GM19463 (cell line): ENCODE measurements at regions not wholly inside any gene's neighbourhood (a gene's known extent, or its start where the extent isn't known, plus 50 kb on each side); places are given as distances from the start of the nearest gene placed in this dataset.

Source experiments
- ATAC-seq: cut with Tn5 transposase; IDR thresholded peaks from one replicate; pipeline ENCODE4 v1.9.1; 2021; ENCODE audit warnings: mild to moderate bottlenecking, moderate library complexity; ENCODE audit not compliant: unreplicated experiment

DNA sequence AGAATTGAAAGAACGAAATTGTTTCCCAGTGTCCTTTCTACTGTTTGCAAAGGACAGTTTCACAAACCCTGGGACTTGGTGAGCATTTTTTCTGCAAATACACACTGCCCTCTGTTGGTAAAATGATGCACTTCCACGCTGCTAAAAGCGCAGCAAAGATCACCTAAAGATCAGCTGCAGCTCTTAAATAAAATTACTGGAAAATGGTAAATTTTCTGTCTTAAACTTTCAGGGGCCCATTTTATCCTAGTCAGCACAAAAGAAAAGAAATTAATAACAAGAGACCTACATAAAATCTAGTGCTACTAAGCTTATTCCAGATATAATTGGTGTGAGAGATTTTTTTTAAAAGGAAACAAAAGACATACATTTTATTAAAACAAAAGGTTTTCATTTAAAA is 566.0 kb downstream of the CAAP1 start:
- ATAC-seq = peak; percentile 68

GRCh38 chr9:26325444-26325829 is 567.2 kb downstream of the CAAP1 start:
- ATAC-seq = no peak

GRCh38 chr9:26324786-26325443 is 567.7 kb downstream of the CAAP1 start:
- no peak for ATAC-seq

DNA sequence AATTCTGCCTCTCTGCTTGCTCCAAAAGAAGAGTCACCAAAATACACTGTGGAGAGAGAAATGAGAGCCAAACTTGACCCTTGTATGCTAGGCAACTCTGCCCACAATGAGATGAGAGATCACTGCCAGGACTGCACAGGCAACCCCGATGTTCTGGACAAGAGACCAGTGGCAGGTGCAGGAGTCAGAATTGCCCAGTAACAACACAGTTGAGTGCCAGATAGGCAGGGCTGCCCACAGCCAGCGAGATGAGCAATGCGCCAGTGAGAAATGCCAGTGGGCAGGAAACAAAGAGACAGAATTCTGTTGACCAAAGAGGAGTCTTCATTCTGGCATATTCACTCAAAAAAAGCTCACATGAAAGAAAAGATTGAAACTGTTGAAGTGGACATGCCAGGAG is 570.7 kb downstream of the CAAP1 start:
- no peak for ATAC-seq

DNA sequence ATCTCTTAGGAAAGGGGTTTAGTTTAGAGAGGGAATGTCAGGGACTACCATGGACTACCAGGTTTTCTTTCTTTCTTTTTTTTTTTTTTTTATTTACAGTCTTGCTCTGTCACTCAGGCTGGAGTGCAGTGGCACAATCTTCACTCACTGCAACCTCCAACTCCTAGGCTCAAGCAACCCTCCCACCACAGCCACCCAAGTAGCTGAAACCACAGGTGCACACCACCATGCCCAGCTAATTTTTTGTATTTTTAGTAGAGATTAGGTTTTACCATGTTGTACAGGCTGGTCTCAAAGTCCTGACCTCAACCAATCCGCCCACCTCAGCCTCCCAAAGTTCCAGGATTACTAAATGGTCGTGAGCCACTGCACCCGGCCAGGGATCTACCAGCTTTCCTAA is 572.7 kb downstream of the CAAP1 start:
- ATAC-seq = no peak

DNA sequence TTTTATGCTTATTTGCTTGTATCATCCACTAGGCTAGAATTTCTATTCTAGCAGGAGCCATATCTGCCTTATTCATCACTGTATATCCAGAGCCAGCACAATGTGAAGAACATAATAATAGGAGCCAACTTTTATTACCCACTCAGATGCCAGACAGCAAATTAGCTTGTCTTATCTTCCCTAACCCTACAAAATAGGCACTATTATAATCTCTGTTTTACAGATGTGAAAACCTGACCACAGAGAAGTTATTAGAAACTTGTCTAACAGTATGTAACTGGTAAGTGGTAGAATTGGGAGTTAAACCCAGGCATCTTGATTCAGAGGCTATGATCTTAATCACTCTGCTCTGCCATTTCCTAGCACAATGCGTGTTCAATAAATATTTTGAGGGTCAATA is 579.5 kb downstream of the CAAP1 start:
- ATAC-seq = no peak

DNA sequence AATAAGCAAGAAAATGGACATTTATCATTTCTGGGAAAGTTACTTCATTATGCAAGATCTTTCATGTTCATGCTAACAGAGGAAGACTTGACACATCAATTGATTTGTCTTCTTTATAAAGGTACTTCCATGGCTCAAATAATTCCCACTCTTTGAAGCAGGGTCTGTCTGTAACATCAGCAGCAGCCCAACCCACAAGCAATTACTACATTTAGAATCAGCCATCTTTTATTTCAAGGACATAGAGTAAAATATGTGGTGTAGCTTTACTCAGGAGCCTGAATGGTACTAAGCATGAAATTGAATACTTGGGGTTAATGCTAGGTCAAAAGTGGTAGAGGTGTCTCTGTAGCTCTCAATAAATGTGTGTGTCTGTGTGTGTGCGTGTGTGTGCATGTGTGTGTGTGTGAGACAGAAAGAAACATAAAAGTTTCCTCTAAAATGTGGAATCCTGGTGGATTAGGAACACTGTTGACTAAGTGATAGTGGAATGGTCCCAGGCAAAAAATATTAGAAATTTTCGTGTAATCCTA is 581.1 kb downstream of the CAAP1 start:
- ATAC-seq = no peak

- no peak for ATAC-seq
Observed at GRCh38 chr9:26310294-26310693, 582.3 kb downstream of the CAAP1 start.

DNA sequence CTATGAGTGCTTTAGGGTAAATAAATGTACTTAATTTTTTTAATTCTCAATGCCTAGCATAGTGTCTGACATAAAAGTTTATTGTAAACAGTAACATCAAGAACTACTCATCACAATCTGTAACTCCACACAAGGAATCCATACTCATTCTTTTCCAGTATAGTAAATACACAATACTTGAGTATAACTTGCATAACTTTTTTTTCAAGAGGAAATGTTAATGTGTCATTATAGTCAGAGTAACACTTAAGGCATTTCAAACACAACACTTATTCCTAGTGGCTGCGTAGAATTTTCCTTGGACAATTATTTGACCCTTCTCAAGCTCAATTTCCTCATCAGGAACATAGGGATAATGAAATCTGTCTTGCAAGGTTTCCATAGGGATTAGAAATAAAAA is 584.3 kb downstream of the CAAP1 start:
- no peak for ATAC-seq

DNA sequence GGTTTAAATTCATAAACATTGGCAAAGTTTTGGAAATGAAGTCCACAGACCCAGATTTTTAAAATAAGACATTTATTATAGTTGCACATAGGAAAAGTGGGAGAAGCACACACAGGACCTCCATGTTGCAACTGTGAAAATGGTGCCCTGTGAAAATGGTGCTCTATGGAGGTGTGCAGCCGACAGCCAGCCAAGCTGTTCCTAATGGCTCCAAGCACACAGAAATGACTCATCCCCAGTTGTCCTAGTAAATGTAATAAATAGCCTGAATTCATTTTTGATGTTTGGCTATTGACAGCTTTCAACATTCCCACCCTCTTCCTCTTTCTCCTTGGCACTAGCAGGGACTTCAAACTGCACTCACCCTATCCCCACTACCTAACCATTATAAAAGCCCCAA is 590.9 kb downstream of the CAAP1 start:
- ATAC-seq = no peak

DNA sequence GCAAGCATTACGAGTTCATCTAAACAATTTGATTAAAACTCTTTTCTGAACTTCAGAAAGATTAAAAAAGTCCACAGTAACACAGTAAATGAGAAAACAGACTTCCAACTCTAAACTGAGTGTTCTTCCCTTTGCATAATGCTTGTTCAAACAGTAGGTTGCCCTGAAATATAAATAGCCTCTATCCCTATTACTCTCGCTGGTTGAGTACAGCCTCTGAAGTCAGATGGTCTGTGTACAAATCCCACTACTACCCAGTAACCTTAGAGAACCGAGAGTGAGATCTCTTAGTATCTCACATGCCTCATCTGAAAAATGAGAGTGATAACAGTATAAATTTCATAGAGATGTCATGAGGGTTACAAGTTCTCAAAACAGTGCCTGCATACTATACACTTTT is 591.6 kb downstream of the CAAP1 start:
- no peak for ATAC-seq

GRCh38 chr9:26296910-26297572 is 595.6 kb downstream of the CAAP1 start:
- no peak for ATAC-seq

- ATAC-seq = no peak
Observed at GRCh38 chr9:26292943-26293342, 599.7 kb downstream of the CAAP1 start.

GRCh38 chr9:26271495-26272122 is 593.4 kb upstream of the TUSC1 start:
- ATAC-seq = no peak

DNA sequence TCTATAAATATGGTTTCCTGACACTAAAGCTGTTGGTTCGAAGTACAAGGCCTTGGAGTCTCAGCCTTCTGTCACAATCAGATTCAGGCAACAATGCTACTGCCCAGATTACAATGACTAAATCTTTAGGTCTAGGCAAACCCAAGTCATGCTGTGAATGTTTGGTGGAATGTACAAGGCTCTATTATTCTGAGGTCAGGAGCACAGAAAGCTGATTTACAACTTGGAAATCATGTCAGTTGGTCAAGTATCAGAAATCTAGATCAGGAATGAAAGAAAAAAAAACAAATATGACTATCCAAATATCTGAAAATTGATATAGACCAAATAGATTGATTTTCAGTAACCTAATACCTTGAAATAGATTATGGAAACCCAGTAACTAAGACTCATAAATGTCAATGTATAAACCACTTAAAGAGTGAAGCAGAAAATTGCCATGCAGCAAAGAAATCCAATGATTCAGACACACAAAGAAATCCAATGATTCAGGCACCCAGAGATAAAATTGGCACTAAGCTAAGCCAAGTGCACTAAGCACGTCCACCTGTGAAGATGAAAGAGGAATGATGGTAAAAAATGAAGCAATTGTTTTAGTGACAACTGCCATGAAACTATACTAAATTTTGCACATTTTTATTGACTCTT is 588.0 kb upstream of the TUSC1 start:
- no peak for ATAC-seq

GRCh38 chr9:26264709-26265601 is 586.7 kb upstream of the TUSC1 start:
- no peak for ATAC-seq

- no peak for ATAC-seq
Observed at GRCh38 chr9:26263478-26263877, 585.2 kb upstream of the TUSC1 start.

DNA sequence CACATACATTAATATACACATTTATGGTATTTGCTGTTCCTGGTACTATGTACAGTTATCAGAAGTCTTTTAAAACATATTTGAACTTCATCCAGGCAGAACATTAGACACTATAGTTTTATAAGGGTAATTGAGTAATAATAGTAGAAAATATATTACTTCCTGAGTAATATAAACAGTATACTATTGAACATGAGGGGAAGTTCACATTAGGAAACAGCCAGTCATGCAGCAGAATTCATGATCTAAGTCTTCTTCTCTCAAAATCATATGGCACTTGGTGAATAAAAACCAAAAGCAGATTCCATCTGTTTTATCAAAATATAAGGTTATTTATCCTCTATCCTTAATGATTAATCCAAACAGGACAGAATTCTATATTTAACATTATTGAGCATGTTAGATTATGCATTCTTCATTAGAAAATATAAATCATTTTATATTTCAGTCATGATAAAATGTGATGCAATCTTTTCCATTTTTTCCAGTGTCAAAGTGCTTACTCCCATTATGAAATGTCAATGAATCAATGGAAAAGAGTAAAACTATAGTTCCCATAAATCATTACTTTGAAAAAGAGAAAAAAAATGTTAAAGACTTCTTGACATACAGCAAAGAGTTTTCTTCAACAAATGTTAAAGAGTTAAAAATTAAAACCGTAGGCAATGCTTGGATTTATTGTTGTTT is 584.3 kb upstream of the TUSC1 start:
- no peak for ATAC-seq

- no peak for ATAC-seq
Observed at GRCh38 chr9:26261503-26262330, 583.5 kb upstream of the TUSC1 start.
